Vagina (tissue), 2 donors: ENCODE measurements at regions not wholly inside any gene's neighbourhood (a gene's known extent, or its start where the extent isn't known, plus 50 kb on each side); places are given as distances from the start of the nearest gene placed in this dataset.

Experiments
- DNase-seq, 2 donors: peaks; one replicate each; pipeline ENCODE4 v3.0.0-alpha.2; 2017; ENCODE audit errors: extremely low spot score in 2 of 2
- H3K27ac ChIP-seq: fragments of 200-600 bp; sonication (generic); one replicate; pipeline ENCODE4 v1.5.1; 2019
- H3K27me3 ChIP-seq: fragments of 200-600 bp; sonication (generic); one replicate; pipeline ENCODE4 v1.5.1; 2019
- H3K36me3 ChIP-seq, 2 donors: fragments of 200-600 bp; sonication (generic); one replicate each; pipeline ENCODE4 v1.5.1; 2017 to 2019
- H3K4me1 ChIP-seq: fragments of 200-600 bp; sonication (generic); one replicate; pipeline ENCODE4 v1.5.1; 2019
- H3K4me3 ChIP-seq, 2 donors: fragments of 200-600 bp; sonication (generic); 1 replicate in 1 of 2; 2 replicates in 1 of 2; pipeline ENCODE4 v1.5.1; 2016 to 2019
- H3K9me3 ChIP-seq: fragments of 200-600 bp; sonication (generic); one replicate; pipeline ENCODE4 v1.5.1; 2019
- POLR2A ChIP-seq, 2 donors: fragments of 450-650 bp; IDR thresholded peaks; one replicate each; pipeline ENCODE4 v1.6.1; 2017; ENCODE audit warnings: antibody characterized with exemption in 2 of 2, mild to moderate bottlenecking in 2 of 2, moderate library complexity in 2 of 2
- POLR2AphosphoS5 ChIP-seq, 2 donors: sonication (generic); formaldehyde crosslinking; IDR thresholded peaks; one replicate each; pipeline ENCODE4 v1.9.0; 2017; ENCODE audit warnings: antibody characterized with exemption in 2 of 2, mild to moderate bottlenecking in 2 of 2, low read depth in 1 of 2; ENCODE audit not compliant: insufficient read depth in 1 of 2
- intact Hi-C: fragments of 100-400 bp; cut with DNase I; formaldehyde crosslinking; loops from one replicate; pipeline ENCODE4 v1.15.1; 2023
- TF ChIP-seq, protein P1 (sequence below), 3 experiments: fragments of 450-650 bp in 2 of 3; fragments of 200-600 bp in 1 of 3; sonication (generic) in 1 of 3; IDR thresholded peaks; one replicate each; pipeline ENCODE4 v1.5.1; 2017 to 2019; ENCODE audit warnings: antibody characterized with exemption in 3 of 3, mild to moderate bottlenecking in 2 of 3, moderate library complexity in 2 of 3

DNA sequence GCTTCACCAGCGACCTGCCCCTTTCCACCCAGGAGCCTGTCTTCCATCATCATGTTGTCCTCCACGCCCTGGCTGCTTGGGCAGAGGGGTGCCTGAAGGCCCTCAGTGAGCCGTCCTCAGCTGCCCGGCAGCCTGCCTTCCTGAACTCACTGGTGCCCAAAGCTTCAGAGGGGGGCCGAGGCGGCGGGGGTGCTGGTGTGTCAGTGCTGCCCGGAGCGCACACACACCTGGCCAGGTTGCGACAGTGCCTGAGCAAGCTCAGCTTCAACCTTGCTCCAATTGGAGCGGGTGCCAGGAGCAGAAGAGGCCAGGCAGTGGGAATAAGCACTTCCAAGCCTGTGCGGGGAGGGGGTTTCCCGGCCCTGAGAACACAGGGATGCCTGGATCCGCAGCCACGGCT is 566.3 kb downstream of the INHBA start:
- intact Hi-C loops, result no loop called here
- H3K27ac ChIP-seq, result no peak overlapping the region
- H3K9me3 ChIP-seq, result no peaks in the 10 kb centered on the region
- no peak overlapping the region for H3K4me3 ChIP-seq
- DNase-seq, result no peak
- no peaks in the 10 kb centered on the region for H3K27me3 ChIP-seq
- peaks cover 10% of the 10 kb centered on the region for H3K4me1 ChIP-seq
- TF ChIP-seq, protein P1, sequence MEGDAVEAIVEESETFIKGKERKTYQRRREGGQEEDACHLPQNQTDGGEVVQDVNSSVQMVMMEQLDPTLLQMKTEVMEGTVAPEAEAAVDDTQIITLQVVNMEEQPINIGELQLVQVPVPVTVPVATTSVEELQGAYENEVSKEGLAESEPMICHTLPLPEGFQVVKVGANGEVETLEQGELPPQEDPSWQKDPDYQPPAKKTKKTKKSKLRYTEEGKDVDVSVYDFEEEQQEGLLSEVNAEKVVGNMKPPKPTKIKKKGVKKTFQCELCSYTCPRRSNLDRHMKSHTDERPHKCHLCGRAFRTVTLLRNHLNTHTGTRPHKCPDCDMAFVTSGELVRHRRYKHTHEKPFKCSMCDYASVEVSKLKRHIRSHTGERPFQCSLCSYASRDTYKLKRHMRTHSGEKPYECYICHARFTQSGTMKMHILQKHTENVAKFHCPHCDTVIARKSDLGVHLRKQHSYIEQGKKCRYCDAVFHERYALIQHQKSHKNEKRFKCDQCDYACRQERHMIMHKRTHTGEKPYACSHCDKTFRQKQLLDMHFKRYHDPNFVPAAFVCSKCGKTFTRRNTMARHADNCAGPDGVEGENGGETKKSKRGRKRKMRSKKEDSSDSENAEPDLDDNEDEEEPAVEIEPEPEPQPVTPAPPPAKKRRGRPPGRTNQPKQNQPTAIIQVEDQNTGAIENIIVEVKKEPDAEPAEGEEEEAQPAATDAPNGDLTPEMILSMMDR (IDR thresholded peaks at IDR 0.05), result no peak
- TF ChIP-seq POLR2AphosphoS5 (IDR thresholded peaks at IDR 0.05; ENCODE audit: insufficient read depth in 1 of 2, low read depth in 1 of 2) (no peak), POLR2A (IDR thresholded peaks at IDR 0.05) (no peak)
- H3K36me3 ChIP-seq, result no peaks in the 10 kb centered on the region

DNA sequence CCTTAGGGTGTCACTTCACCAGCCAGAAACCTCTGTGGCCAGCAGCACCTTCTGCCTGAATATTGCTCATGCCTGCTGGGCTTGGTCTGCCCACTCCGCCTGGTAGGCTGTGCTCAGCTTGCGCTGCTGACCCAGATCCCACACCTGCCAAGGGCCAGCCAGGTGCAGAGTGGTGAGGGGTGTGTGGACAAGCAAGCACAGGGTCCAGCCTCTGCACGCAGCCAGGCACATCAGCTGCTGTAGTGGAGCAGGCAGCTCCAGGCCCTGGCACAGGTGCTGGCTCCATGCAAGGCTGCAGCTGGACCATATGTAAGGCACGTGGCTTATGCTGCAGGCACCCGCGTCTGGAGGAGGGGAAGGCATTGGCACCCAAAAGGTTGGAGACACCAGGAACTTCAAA is 567.4 kb downstream of the INHBA start:
- Histone ChIP-seq H3K27me3 (no peaks in the 10 kb centered on the region), H3K4me1 (peaks cover 10% of the 10 kb centered on the region), H3K27ac (no peak overlapping the region), H3K9me3 (no peaks in the 10 kb centered on the region), H3K36me3 (no peaks in the 10 kb centered on the region), H3K4me3 (no peak overlapping the region)
- TF ChIP-seq POLR2AphosphoS5 (IDR thresholded peaks at IDR 0.05; ENCODE audit: insufficient read depth in 1 of 2, low read depth in 1 of 2) (no peak), POLR2A (IDR thresholded peaks at IDR 0.05) (no peak)
- TF ChIP-seq, protein P1 (IDR thresholded peaks at IDR 0.05), result no peak
- intact Hi-C loops, result no loop called here
- no peak for DNase-seq

DNA sequence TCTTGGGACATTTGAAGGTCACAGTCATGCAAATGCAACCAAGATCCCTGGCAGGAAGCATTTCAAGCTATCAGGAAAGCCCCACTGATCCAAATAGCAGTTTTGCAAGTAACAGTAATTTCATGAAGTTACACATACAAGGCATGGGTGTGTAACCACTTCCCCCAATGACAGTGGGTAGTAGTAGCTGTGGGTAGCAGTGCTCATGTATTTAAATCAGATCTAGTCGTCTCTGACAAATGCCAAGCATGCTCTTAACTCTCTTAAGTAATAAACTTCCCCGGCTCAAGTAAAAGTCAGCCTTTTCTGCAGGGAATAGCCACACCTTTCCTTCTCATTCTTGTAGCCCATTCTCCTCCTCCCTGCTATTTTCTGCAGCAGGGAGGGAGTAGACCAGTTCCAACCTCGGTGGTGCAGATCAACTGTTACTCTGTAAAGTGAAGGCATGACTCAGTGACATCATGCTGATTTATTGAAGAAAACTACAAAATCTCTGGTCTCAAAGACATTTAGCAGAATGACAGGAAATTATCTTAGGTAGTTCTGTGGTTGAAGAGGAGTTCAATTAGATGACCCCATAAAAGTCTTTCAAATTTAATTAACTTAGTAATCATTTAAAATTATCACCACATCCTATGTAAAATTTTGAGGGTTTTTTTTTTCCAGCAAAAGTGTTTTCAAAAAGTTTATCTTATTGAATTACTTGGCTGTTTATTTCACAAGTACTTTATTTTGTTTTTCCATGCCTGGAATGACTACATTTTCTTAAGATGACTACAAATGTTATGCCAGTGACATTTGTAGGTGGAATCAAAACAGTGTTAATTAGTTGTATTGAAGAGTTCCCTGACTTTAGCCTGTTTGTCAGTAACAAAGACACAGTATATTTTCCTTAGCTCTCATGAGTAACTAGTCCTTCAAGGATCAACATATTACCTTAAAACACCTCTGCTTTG is 568.3 kb downstream of the INHBA start:
- intact Hi-C loops, result no loop called here
- TF ChIP-seq POLR2A (IDR thresholded peaks at IDR 0.05) (no peak), POLR2AphosphoS5 (IDR thresholded peaks at IDR 0.05; ENCODE audit: insufficient read depth in 1 of 2, low read depth in 1 of 2) (no peak)
- TF ChIP-seq, protein P1 (IDR thresholded peaks at IDR 0.05), result no peak
- no peak for DNase-seq
- Histone ChIP-seq H3K4me1 (peaks cover 10% of the 10 kb centered on the region), H3K4me3 (no peak overlapping the region), H3K27me3 (no peaks in the 10 kb centered on the region), H3K9me3 (no peaks in the 10 kb centered on the region), H3K27ac (no peak overlapping the region), H3K36me3 (no peaks in the 10 kb centered on the region)

DNA sequence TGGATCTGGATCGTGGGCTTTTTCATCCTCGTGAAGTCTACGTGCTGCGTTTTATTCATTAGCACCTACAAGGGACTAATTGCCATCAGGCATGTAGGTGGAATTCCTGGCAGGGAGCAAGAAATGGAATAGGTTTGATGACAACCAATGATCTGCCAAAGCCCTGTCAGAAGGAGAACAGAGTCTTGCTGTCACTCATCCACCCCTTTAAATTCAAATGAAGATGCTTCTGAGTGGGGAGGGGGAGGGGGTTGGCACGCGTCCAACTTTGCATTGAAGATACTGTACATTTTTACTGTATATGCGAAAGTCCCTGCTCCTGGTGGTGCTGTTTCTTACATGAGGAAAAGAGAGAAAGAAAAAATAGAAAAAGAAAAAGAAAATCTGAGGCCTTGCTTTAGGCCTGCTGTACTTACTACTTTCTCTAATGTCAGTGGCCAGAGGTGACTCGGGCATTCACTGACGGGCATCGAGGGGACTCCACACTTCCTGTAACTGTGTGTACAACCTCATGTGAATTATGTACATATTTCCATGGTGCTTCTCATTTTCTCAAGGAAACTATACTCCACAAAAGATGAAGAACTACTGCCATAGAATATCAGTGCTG is 569.1 kb downstream of the INHBA start:
- Histone ChIP-seq H3K27me3 (no peaks in the 10 kb centered on the region), H3K36me3 (no peaks in the 10 kb centered on the region), H3K4me1 (peaks cover 10% of the 10 kb centered on the region), H3K9me3 (no peaks in the 10 kb centered on the region), H3K4me3 (no peak overlapping the region), H3K27ac (no peak overlapping the region)
- no peak for DNase-seq
- no peak for TF ChIP-seq POLR2A (IDR thresholded peaks at IDR 0.05)
- TF ChIP-seq POLR2AphosphoS5 (IDR thresholded peaks at IDR 0.05; ENCODE audit: insufficient read depth in 1 of 2, low read depth in 1 of 2), result no peak
- TF ChIP-seq, protein P1 (IDR thresholded peaks at IDR 0.05), result no peak
- intact Hi-C loops, result no loop called here

DNA sequence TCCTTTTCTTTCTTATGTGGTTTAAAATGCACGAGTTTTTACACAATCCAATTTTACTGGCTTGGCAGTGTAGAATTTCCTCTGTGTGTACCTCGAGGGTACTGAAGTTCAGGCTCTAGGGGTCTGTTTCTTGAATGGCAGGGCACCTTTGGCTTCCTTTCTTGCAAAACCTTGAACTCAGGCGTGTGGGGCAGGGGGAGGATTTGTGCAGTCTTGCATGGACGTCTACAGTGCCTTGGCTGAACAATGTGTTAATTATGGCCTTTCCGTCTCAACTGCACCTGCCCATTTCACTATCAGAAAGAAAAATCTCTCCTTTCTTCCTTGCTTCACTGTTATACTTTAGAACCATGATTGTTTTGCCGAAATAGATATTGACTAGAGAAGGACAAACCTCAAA is 570.9 kb downstream of the INHBA start:
- no peak overlapping the region for H3K27ac ChIP-seq
- no peaks in the 10 kb centered on the region for H3K27me3 ChIP-seq
- intact Hi-C loops, result no loop called here
- no peaks in the 10 kb centered on the region for H3K9me3 ChIP-seq
- no peak overlapping the region for H3K4me3 ChIP-seq
- peaks cover 10% of the 10 kb centered on the region for H3K4me1 ChIP-seq
- H3K36me3 ChIP-seq, result no peaks in the 10 kb centered on the region
- no peak for DNase-seq
- TF ChIP-seq, protein P1 (IDR thresholded peaks at IDR 0.05), result no peak
- TF ChIP-seq POLR2A (IDR thresholded peaks at IDR 0.05), result no peak
- TF ChIP-seq POLR2AphosphoS5 (IDR thresholded peaks at IDR 0.05; ENCODE audit: insufficient read depth in 1 of 2, low read depth in 1 of 2), result no peak
